ENCODE measurements at regions not wholly inside any gene's neighbourhood (a gene's known extent, or its start where the extent isn't known, plus 50 kb on each side); places are given as distances from the start of the nearest gene placed in this dataset.

GRCh38 chr2:43081131-43081765 lies 145.2 kb downstream of the ZFP36L2 start:
- Mint-ChIP-seq H3K27ac (peak overlapping the region in 5 of 10 donors; percentile 2 to 78 (median 38)), H3K9me3 (no peaks in the 10 kb centered on the region), H3K36me3 (no peaks in the 10 kb centered on the region), H3K27me3 (no peaks in the 10 kb centered on the region), H3K4me3 (no peak overlapping the region), H3K4me1 (peaks cover 33 to 72% (median 57%) of the 10 kb centered on the region in 4 donors)
- POLR2A ChIA-PET = no interaction called here
- DNase-seq = peak in 1 of 10 donors; percentile 46
- no peak for ATAC-seq

GRCh38 chr2:43080571-43081021 lies 145.8 kb downstream of the ZFP36L2 start:
- H3K4me1 Mint-ChIP-seq = peaks cover 31 to 68% (median 51%) of the 10 kb centered on the region in 4 donors
- H3K36me3 Mint-ChIP-seq = no peaks in the 10 kb centered on the region
- H3K27me3 Mint-ChIP-seq = no peaks in the 10 kb centered on the region
- ATAC-seq = no peak
- DNase-seq = peak in 1 of 10 donors; percentile 50
- H3K9me3 Mint-ChIP-seq = no peaks in the 10 kb centered on the region
- H3K27ac Mint-ChIP-seq = peak overlapping the region in 2 of 10 donors; percentile 40 to 71
- H3K4me3 Mint-ChIP-seq = peak overlapping the region in 1 of 10 donors; percentile 14
- POLR2A ChIA-PET = interaction anchor here (0.6 to 1.0 kb wide), 2 partner anchors 49 to 146 kb away, joined by 3 read pairs; no protein-coding TSS in a partner anchor

GRCh38 chr2:43078781-43079755 lies 147.3 kb downstream of the ZFP36L2 start:
- H3K27me3 Mint-ChIP-seq = no peaks in the 10 kb centered on the region
- POLR2A ChIA-PET = interaction anchor here (1.0 to 1.2 kb wide), 3 partner anchors 18 to 148 kb away, joined by 3 to 4 read pairs (median 3); no protein-coding TSS in a partner anchor
- H3K36me3 Mint-ChIP-seq = no peaks in the 10 kb centered on the region
- H3K9me3 Mint-ChIP-seq = no peaks in the 10 kb centered on the region
- DNase-seq (peak in 1 of 10 donors; percentile 56), ATAC-seq (no peak)
- peaks cover 23 to 58% (median 40%) of the 10 kb centered on the region in 4 donors for H3K4me1 Mint-ChIP-seq
- H3K4me3 Mint-ChIP-seq = no peak overlapping the region
- H3K27ac Mint-ChIP-seq = peak overlapping the region in 7 of 10 donors; percentile 5 to 82 (median 73)

GRCh38 chr2:43078301-43078700 lies 148.1 kb downstream of the ZFP36L2 start:
- H3K4me3 Mint-ChIP-seq = no peak overlapping the region
- peak overlapping the region in 1 of 10 donors; percentile 73 for H3K27ac Mint-ChIP-seq
- no peaks in the 10 kb centered on the region for H3K36me3 Mint-ChIP-seq
- H3K4me1 Mint-ChIP-seq = peaks cover 24 to 55% (median 40%) of the 10 kb centered on the region in 4 donors
- ATAC-seq (no peak), DNase-seq (peak in 1 of 10 donors; percentile 10)
- POLR2A ChIA-PET = no interaction called here
- no peaks in the 10 kb centered on the region for H3K27me3 Mint-ChIP-seq
- no peaks in the 10 kb centered on the region for H3K9me3 Mint-ChIP-seq

GRCh38 chr2:43077876-43078275 lies 148.5 kb downstream of the ZFP36L2 start:
- ATAC-seq (no peak), DNase-seq (no peak)
- POLR2A ChIA-PET = interaction anchor here (0.6 kb wide), 1 partner anchor 16 kb away, joined by 4 read pairs; no protein-coding TSS in a partner anchor
- no peaks in the 10 kb centered on the region for H3K9me3 Mint-ChIP-seq
- no peaks in the 10 kb centered on the region for H3K27me3 Mint-ChIP-seq
- H3K4me1 Mint-ChIP-seq = peaks cover 22 to 52% (median 37%) of the 10 kb centered on the region in 4 donors
- peak overlapping the region in 3 of 10 donors; percentile 8 to 31 (median 30) for H3K27ac Mint-ChIP-seq
- H3K36me3 Mint-ChIP-seq = no peaks in the 10 kb centered on the region
- H3K4me3 Mint-ChIP-seq = no peak overlapping the region

- Mint-ChIP-seq H3K27ac (peak overlapping the region in 2 of 10 donors; percentile 29 to 42), H3K9me3 (no peaks in the 10 kb centered on the region), H3K36me3 (no peaks in the 10 kb centered on the region), H3K4me3 (no peak overlapping the region), H3K27me3 (no peaks in the 10 kb centered on the region), H3K4me1 (peaks cover 19 to 45% (median 33%) of the 10 kb centered on the region in 4 donors)
- POLR2A ChIA-PET = no interaction called here
- DNase-seq (no peak), ATAC-seq (no peak)
Measured at GRCh38 chr2:43076676-43077075, 149.7 kb downstream of the ZFP36L2 start.

- peaks cover 16 to 39% (median 31%) of the 10 kb centered on the region in 4 donors for H3K4me1 Mint-ChIP-seq
- ATAC-seq = no peak
- POLR2A ChIA-PET = no interaction called here
Measured at GRCh38 chr2:43075811-43076585, 150.4 kb downstream of the ZFP36L2 start.

GRCh38 chr2:43075054-43075593 lies 151.3 kb downstream of the ZFP36L2 start:
- H3K27ac Mint-ChIP-seq = peak overlapping the region in 3 of 10 donors; percentile 25 to 55 (median 37)

More at GRCh38 chr2:43075811-43076585, 150.4 kb downstream of the ZFP36L2 start:
- Mint-ChIP-seq H3K9me3 (no peaks in the 10 kb centered on the region), H3K36me3 (peaks cover 0 to under 1% (median 0%) of the 10 kb centered on the region in 3 donors), H3K27ac (peak overlapping the region in 6 of 10 donors; percentile 18 to 67 (median 34)), H3K4me3 (no peak overlapping the region), H3K27me3 (no peaks in the 10 kb centered on the region)
- DNase-seq = no peak

GRCh38 chr2:43074592-43075053 lies 151.8 kb downstream of the ZFP36L2 start:
- H3K27me3 Mint-ChIP-seq = no peaks in the 10 kb centered on the region
- no peak overlapping the region for H3K4me3 Mint-ChIP-seq
- no peak for ATAC-seq
- H3K36me3 Mint-ChIP-seq = peaks cover 0 to 2% (median 0%) of the 10 kb centered on the region in 3 donors
- H3K4me1 Mint-ChIP-seq = peaks cover 11 to 27% (median 24%) of the 10 kb centered on the region in 4 donors
- POLR2A ChIA-PET = no interaction called here
- DNase-seq = peak in 1 of 10 donors; percentile 23
- H3K27ac Mint-ChIP-seq = peak overlapping the region in 5 of 10 donors; percentile 2 to 87 (median 67)
- no peaks in the 10 kb centered on the region for H3K9me3 Mint-ChIP-seq

More at GRCh38 chr2:43075054-43075593, 151.3 kb downstream of the ZFP36L2 start:
- no peak for ATAC-seq
- Mint-ChIP-seq H3K36me3 (peaks cover 0 to 2% (median 0%) of the 10 kb centered on the region in 3 donors), H3K4me3 (no peak overlapping the region), H3K27me3 (no peaks in the 10 kb centered on the region), H3K9me3 (no peaks in the 10 kb centered on the region), H3K4me1 (peaks cover 15 to 32% (median 28%) of the 10 kb centered on the region in 4 donors)
- DNase-seq = no peak
- POLR2A ChIA-PET = no interaction called here

- Mint-ChIP-seq H3K9me3 (no peaks in the 10 kb centered on the region), H3K27ac (peak overlapping the region in 5 of 10 donors; percentile 12 to 87 (median 75)), H3K36me3 (peaks cover 0 to 2% (median 0%) of the 10 kb centered on the region in 3 donors), H3K4me3 (no peak overlapping the region), H3K27me3 (no peaks in the 10 kb centered on the region), H3K4me1 (peaks cover 9 to 24% (median 21%) of the 10 kb centered on the region in 4 donors)
- DNase-seq (peak in 1 of 10 donors; percentile 15), ATAC-seq (no peak)
- POLR2A ChIA-PET = interaction anchor here (1.0 kb wide), 1 partner anchor 145 kb away, joined by 3 read pairs; no protein-coding TSS in a partner anchor
Measured at GRCh38 chr2:43074052-43074451, 152.4 kb downstream of the ZFP36L2 start.

- DNase-seq (no peak), ATAC-seq (no peak)
- POLR2A ChIA-PET = interaction anchor here (1.0 kb wide), 1 partner anchor 145 kb away, joined by 3 read pairs; no protein-coding TSS in a partner anchor
- Mint-ChIP-seq H3K4me3 (peak overlapping the region in 1 of 10 donors; percentile 4), H3K27me3 (no peaks in the 10 kb centered on the region), H3K36me3 (peaks cover 0 to 2% (median 0%) of the 10 kb centered on the region in 3 donors), H3K27ac (peak overlapping the region in 4 of 10 donors; percentile 11 to 66 (median 50)), H3K9me3 (no peaks in the 10 kb centered on the region), H3K4me1 (peaks cover 7 to 24% (median 20%) of the 10 kb centered on the region in 4 donors)
Measured at GRCh38 chr2:43073401-43073825, 153.0 kb downstream of the ZFP36L2 start.

Data from naive thymus-derived CD8-positive, alpha-beta T cell (primary cell).